Pulmonary artery endothelial cell (primary cell): ENCODE measurements at regions not wholly inside any gene's neighbourhood (a gene's known extent, or its start where the extent isn't known, plus 50 kb on each side); places are given as distances from the start of the nearest gene placed in this dataset.

ENCODE experiments used
- DNase-seq: peaks from one replicate; pipeline ENCODE4 v3.0.0-alpha.2; 2011; ENCODE audit warnings: low read depth, low spot score

- no peak for DNase-seq
Observed at GRCh38 chr1:218575079-218575478, 229.9 kb downstream of the TGFB2 start.

GRCh38 chr1:218575856-218576255 is 230.7 kb downstream of the TGFB2 start:
- DNase-seq: no peak

- DNase-seq: no peak
Observed at GRCh38 chr1:218582646-218583045, 237.5 kb downstream of the TGFB2 start.

GRCh38 chr1:218584418-218585155 is 239.5 kb downstream of the TGFB2 start:
- no peak for DNase-seq

- DNase-seq: peak; percentile 5
Observed at GRCh38 chr1:218585511-218586184, 240.5 kb downstream of the TGFB2 start.

- no peak for DNase-seq
Observed at GRCh38 chr1:218587900-218588299, 242.8 kb downstream of the TGFB2 start.

GRCh38 chr1:218588540-218589172 is 243.5 kb downstream of the TGFB2 start:
- DNase-seq: no peak

GRCh38 chr1:218589487-218589886 is 244.4 kb downstream of the TGFB2 start:
- no peak for DNase-seq

- no peak for DNase-seq
Observed at GRCh38 chr1:218591966-218592365, 246.8 kb downstream of the TGFB2 start.

- DNase-seq: peak; percentile 84
Observed at GRCh38 chr1:218592688-218593087, 247.6 kb downstream of the TGFB2 start.

GRCh38 chr1:218600968-218601367 is 255.8 kb downstream of the TGFB2 start:
- DNase-seq: no peak

- no peak for DNase-seq
Observed at GRCh38 chr1:218604217-218604616, 259.1 kb downstream of the TGFB2 start.

GRCh38 chr1:218611916-218612585 is 266.9 kb downstream of the TGFB2 start:
- DNase-seq: no peak

- no peak for DNase-seq
Observed at GRCh38 chr1:218613105-218613504, 268.0 kb downstream of the TGFB2 start.

GRCh38 chr1:218614031-218614430 is 268.9 kb downstream of the TGFB2 start:
- DNase-seq: no peak

GRCh38 chr1:218616681-218617080 is 271.5 kb downstream of the TGFB2 start:
- DNase-seq: no peak

GRCh38 chr1:218617986-218618385 is 272.9 kb downstream of the TGFB2 start:
- no peak for DNase-seq

GRCh38 chr1:218620956-218621355 is 275.8 kb downstream of the TGFB2 start:
- DNase-seq: no peak

- no peak for DNase-seq
Observed at GRCh38 chr1:218624052-218624451, 278.9 kb downstream of the TGFB2 start.

- no peak for DNase-seq
Observed at GRCh38 chr1:218625393-218625792, 280.3 kb downstream of the TGFB2 start.

GRCh38 chr1:218633238-218633988 is 288.3 kb downstream of the TGFB2 start:
- no peak for DNase-seq
